SW480 (cell line): ENCODE measurements at regions not wholly inside any gene's neighbourhood (a gene's known extent, or its start where the extent isn't known, plus 50 kb on each side); places are given as distances from the start of the nearest gene placed in this dataset.
"Not testable (repeated sequence)": the region's sequence is repeated elsewhere in the genome, so short reads cannot be mapped to it uniquely, and the experiment has no call there.

Experiments used
- DNase-seq: peaks from one replicate; pipeline ENCODE4 v3.0.0-alpha.2; 2016; ENCODE audit warnings: low spot score

- DNase-seq = no peak
Measured at GRCh38 chr9:33695299-33695698, 100.1 kb upstream of the PRSS3 start.

GRCh38 chr9:33695856-33696255 lies 99.5 kb upstream of the PRSS3 start:
- DNase-seq = no peak

- DNase-seq = no peak
Measured at GRCh38 chr9:33697171-33697570, 98.2 kb upstream of the PRSS3 start.

- no peak for DNase-seq
Measured at GRCh38 chr9:33698267-33698666, 97.1 kb upstream of the PRSS3 start.

GRCh38 chr9:33700940-33701339 lies 94.4 kb upstream of the PRSS3 start:
- not testable (repeated sequence) for DNase-seq

GRCh38 chr9:33703430-33704102 lies 91.8 kb upstream of the PRSS3 start:
- no peak for DNase-seq

- DNase-seq = not testable (repeated sequence)
Measured at GRCh38 chr9:33705440-33705839, 89.9 kb upstream of the PRSS3 start.

GRCh38 chr9:33708441-33708840 lies 86.9 kb upstream of the PRSS3 start:
- no peak for DNase-seq

GRCh38 chr9:33709269-33709668 lies 86.1 kb upstream of the PRSS3 start:
- DNase-seq = no peak

- DNase-seq = not testable (repeated sequence)
Measured at GRCh38 chr9:33711418-33711817, 83.9 kb upstream of the PRSS3 start.

GRCh38 chr9:33714989-33715388 lies 80.4 kb upstream of the PRSS3 start:
- DNase-seq = no peak

- DNase-seq = no peak
Measured at GRCh38 chr9:33718987-33719386, 76.4 kb upstream of the PRSS3 start.

GRCh38 chr9:33719581-33720374 lies 75.6 kb upstream of the PRSS3 start:
- peak; percentile 15 for DNase-seq

GRCh38 chr9:33721674-33722358 lies 73.5 kb upstream of the PRSS3 start:
- DNase-seq = peak; percentile 64

- DNase-seq = no peak
Measured at GRCh38 chr9:33722359-33722675, 73.0 kb upstream of the PRSS3 start.

GRCh38 chr9:33728613-33729012 lies 66.7 kb upstream of the PRSS3 start:
- DNase-seq = no peak

- no peak for DNase-seq
Measured at GRCh38 chr9:33731142-33731541, 64.2 kb upstream of the PRSS3 start.

GRCh38 chr9:33731625-33732024 lies 63.7 kb upstream of the PRSS3 start:
- no peak for DNase-seq

GRCh38 chr9:33734247-33734940 lies 61.0 kb upstream of the PRSS3 start:
- not testable (repeated sequence) for DNase-seq

- DNase-seq = peak; percentile 49
Measured at GRCh38 chr9:33734941-33735835, 60.2 kb upstream of the PRSS3 start.

- peak; percentile 72 for DNase-seq
Measured at GRCh38 chr9:33737811-33738606, 57.4 kb upstream of the PRSS3 start.
